Erythroblast (primary cell): ENCODE measurements at regions not wholly inside any gene's neighbourhood (a gene's known extent, or its start where the extent isn't known, plus 50 kb on each side); places are given as distances from the start of the nearest gene placed in this dataset.
"Not testable (repeated sequence)": the region's sequence is repeated elsewhere in the genome, so short reads cannot be mapped to it uniquely, and the experiment has no call there.

Experiments used
- GATA1 ChIP-seq: IDR thresholded peaks from 2 replicates; pipeline ENCODE4 v1.6.1; 2011; ENCODE audit warnings: low read depth, mild to moderate bottlenecking, control low read depth, low read length, moderate library complexity
- POLR2A ChIP-seq: IDR thresholded peaks from 2 replicates; pipeline ENCODE4 v1.6.1; 2011; ENCODE audit warnings: mild to moderate bottlenecking, low read length

DNA sequence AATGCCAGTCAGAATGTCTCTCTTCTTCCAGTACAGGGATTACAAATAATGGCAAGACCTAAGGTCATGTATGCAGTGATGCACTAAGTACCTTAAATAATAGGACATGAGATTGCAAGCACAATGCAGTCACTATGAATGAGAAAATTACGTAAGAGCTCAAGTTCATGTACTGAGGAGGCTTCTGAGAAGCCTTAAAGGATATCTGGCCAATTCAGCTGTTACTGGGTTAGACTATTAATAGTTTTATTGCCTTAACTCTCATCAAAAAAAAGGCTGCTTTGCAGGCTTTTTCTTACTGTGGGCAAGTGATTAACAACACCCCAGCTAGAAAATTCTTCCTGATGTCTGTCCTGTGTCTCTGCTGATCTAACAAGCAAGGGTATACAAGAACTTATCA is 1681.9 kb downstream of the SPATA31A7 start:
- TF ChIP-seq POLR2A, GATA1: not testable (repeated sequence)
